ENCODE measurements at regions not wholly inside any gene's neighbourhood (a gene's known extent, or its start where the extent isn't known, plus 50 kb on each side); places are given as distances from the start of the nearest gene placed in this dataset.
"Not testable (repeated sequence)": the region's sequence is repeated elsewhere in the genome, so short reads cannot be mapped to it uniquely, and the experiment has no call there.

- DNase-seq (ENCODE audit: low spot score): peak; percentile 86
Observed at GRCh38 chrX:44675362-44676024, 132.8 kb upstream of the FUNDC1 start.

DNA sequence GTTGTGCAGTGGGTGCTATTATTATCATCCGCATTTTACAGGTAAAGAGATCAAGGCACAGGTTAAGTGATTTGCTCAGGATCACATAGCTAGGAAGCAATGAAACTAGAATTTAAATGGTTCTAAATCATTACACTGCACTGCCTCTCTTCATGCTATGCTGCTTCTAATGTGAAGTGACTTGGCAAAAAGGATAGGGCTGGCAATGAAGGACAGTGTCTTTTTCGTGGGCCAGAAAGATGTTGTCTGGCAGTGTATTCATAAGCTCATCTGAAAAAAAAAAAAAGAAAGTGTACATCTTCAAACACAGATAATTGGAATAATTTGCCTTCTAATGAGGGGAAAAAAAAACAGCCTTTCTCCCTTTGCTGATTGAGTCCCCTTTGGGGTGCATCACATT is 132.2 kb upstream of the FUNDC1 start:
- DNase-seq (ENCODE audit: low spot score): no peak
- no peak for FAIRE-seq

More at GRCh38 chrX:44675362-44676024, 132.8 kb upstream of the FUNDC1 start:
- peak; percentile 55 for FAIRE-seq

- FAIRE-seq: no peak
- no peak for DNase-seq (ENCODE audit: low spot score)
Observed at GRCh38 chrX:44669626-44670025, 127.0 kb upstream of the FUNDC1 start.

GRCh38 chrX:44667771-44668170 is 125.1 kb upstream of the FUNDC1 start:
- FAIRE-seq: no peak

GRCh38 chrX:44657718-44658246 is 115.1 kb upstream of the FUNDC1 start:
- DNase-seq (ENCODE audit: low spot score); FAIRE-seq: not testable (repeated sequence)

More at GRCh38 chrX:44667771-44668170, 125.1 kb upstream of the FUNDC1 start:
- no peak for DNase-seq (ENCODE audit: low spot score)

GRCh38 chrX:44651358-44651757 is 108.7 kb upstream of the FUNDC1 start:
- no peak for FAIRE-seq
- DNase-seq (ENCODE audit: low spot score): no peak

- FAIRE-seq: no peak
Observed at GRCh38 chrX:44643723-44644122, 101.1 kb upstream of the FUNDC1 start.

DNA sequence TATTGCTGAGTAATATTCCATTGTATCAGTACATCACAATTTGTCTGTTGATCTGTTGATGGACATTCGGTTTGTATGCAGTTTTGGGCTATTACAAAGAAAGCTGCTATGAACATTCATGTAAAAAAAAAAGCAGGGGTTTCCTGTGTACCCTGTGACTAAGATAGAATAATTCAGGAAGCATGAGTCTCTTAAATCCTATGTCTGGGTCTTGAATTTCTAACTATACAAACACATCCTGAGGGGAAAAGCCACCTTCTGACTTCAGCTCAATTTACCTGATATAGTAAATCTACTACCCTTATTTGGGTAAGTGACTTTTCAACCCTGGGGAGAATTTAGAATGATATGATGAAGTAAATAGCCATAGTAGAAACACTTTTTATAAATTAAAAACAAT is 94.6 kb upstream of the FUNDC1 start:
- FAIRE-seq: no peak
- DNase-seq (ENCODE audit: low spot score): no peak

More at GRCh38 chrX:44643723-44644122, 101.1 kb upstream of the FUNDC1 start:
- DNase-seq (ENCODE audit: low spot score): no peak

DNA sequence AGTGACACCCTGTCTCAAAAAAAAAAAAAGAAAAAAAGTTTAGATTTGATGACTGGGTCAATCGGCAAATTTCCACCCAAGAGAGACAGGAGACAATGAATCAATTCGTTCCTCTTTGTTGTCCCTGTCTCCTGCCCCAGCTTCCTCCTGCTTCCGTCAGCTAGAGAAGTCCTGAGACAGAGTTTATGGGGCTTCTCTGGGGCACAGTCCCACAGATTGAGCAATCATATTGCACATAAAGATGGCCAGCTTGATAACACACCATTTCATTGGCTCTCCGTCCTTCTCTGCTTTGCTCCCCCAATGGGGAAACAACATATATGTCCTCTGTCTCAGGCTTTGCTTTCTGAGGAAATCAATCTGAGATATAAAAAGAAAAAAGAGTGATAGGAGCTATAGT is 78.4 kb upstream of the FUNDC1 start:
- DNase-seq (ENCODE audit: low spot score): no peak
- no peak for FAIRE-seq

- FAIRE-seq (no peak), DNase-seq (ENCODE audit: low spot score) (no peak)
Observed at GRCh38 chrX:44619039-44619438, 76.4 kb upstream of the FUNDC1 start.

GRCh38 chrX:44596277-44596676 is 53.6 kb upstream of the FUNDC1 start:
- FAIRE-seq (no peak), DNase-seq (ENCODE audit: low spot score) (no peak)
